ENCODE measurements at regions not wholly inside any gene's neighbourhood (a gene's known extent, or its start where the extent isn't known, plus 50 kb on each side); places are given as distances from the start of the nearest gene placed in this dataset.

- TF ChIP-seq CTCF (IDR thresholded peaks at IDR 0.05; ENCODE audit: insufficient read depth, low read length, poor library complexity, severe bottlenecking) = no peak
- no peaks in the 10 kb centered on the region for H3K27me3 ChIP-seq (ENCODE audit: control insufficient read depth, insufficient read depth, low read length)
- no peak for DNase-seq (ENCODE audit: low read depth)
- H3K36me3 ChIP-seq (ENCODE audit: control insufficient read depth, insufficient read depth, low read length) = no peaks in the 10 kb centered on the region
- H3K4me3 ChIP-seq (ENCODE audit: low read depth, low read length) = no peak overlapping the region
Observed at GRCh38 chr10:36602374-36602773, 523.0 kb upstream of the ANKRD30A start.

- TF ChIP-seq CTCF (IDR thresholded peaks at IDR 0.05; ENCODE audit: insufficient read depth, low read length, poor library complexity, severe bottlenecking) = no peak
- H3K27me3 ChIP-seq (ENCODE audit: control insufficient read depth, insufficient read depth, low read length) = no peaks in the 10 kb centered on the region
- DNase-seq (ENCODE audit: low read depth) = no peak
- H3K4me3 ChIP-seq (ENCODE audit: low read depth, low read length) = no peak overlapping the region
- no peaks in the 10 kb centered on the region for H3K36me3 ChIP-seq (ENCODE audit: control insufficient read depth, insufficient read depth, low read length)
Observed at GRCh38 chr10:36597756-36598320, 527.6 kb upstream of the ANKRD30A start.

GRCh38 chr10:36592964-36593363 lies 532.4 kb upstream of the ANKRD30A start:
- no peak for TF ChIP-seq CTCF (IDR thresholded peaks at IDR 0.05; ENCODE audit: insufficient read depth, low read length, poor library complexity, severe bottlenecking)
- no peaks in the 10 kb centered on the region for H3K27me3 ChIP-seq (ENCODE audit: control insufficient read depth, insufficient read depth, low read length)
- H3K4me3 ChIP-seq (ENCODE audit: low read depth, low read length) = no peak overlapping the region
- H3K36me3 ChIP-seq (ENCODE audit: control insufficient read depth, insufficient read depth, low read length) = no peaks in the 10 kb centered on the region
- DNase-seq (ENCODE audit: low read depth) = no peak

- no peak for TF ChIP-seq CTCF (IDR thresholded peaks at IDR 0.05; ENCODE audit: insufficient read depth, low read length, poor library complexity, severe bottlenecking)
Observed at GRCh38 chr10:36591436-36591835, 534.0 kb upstream of the ANKRD30A start.

GRCh38 chr10:36583690-36584089 lies 541.7 kb upstream of the ANKRD30A start:
- no peak overlapping the region for H3K4me3 ChIP-seq (ENCODE audit: low read depth, low read length)
- no peaks in the 10 kb centered on the region for H3K36me3 ChIP-seq (ENCODE audit: control insufficient read depth, insufficient read depth, low read length)
- no peak for DNase-seq (ENCODE audit: low read depth)
- no peak for TF ChIP-seq CTCF (IDR thresholded peaks at IDR 0.05; ENCODE audit: insufficient read depth, low read length, poor library complexity, severe bottlenecking)
- H3K27me3 ChIP-seq (ENCODE audit: control insufficient read depth, insufficient read depth, low read length) = no peaks in the 10 kb centered on the region

More at GRCh38 chr10:36591436-36591835, 534.0 kb upstream of the ANKRD30A start:
- no peak for DNase-seq (ENCODE audit: low read depth)
- H3K36me3 ChIP-seq (ENCODE audit: control insufficient read depth, insufficient read depth, low read length) = no peaks in the 10 kb centered on the region
- H3K27me3 ChIP-seq (ENCODE audit: control insufficient read depth, insufficient read depth, low read length) = no peaks in the 10 kb centered on the region
- no peak overlapping the region for H3K4me3 ChIP-seq (ENCODE audit: low read depth, low read length)

GRCh38 chr10:36581237-36581636 lies 544.2 kb upstream of the ANKRD30A start:
- Histone ChIP-seq H3K36me3 (ENCODE audit: control insufficient read depth, insufficient read depth, low read length) (no peaks in the 10 kb centered on the region), H3K27me3 (ENCODE audit: control insufficient read depth, insufficient read depth, low read length) (no peaks in the 10 kb centered on the region), H3K4me3 (ENCODE audit: low read depth, low read length) (no peak overlapping the region)
- TF ChIP-seq CTCF (IDR thresholded peaks at IDR 0.05; ENCODE audit: insufficient read depth, low read length, poor library complexity, severe bottlenecking) = no peak
- DNase-seq (ENCODE audit: low read depth) = no peak

All from kidney epithelial cell (primary cell).